ENCODE measurements at regions not wholly inside any gene's neighbourhood (a gene's known extent, or its start where the extent isn't known, plus 50 kb on each side); places are given as distances from the start of the nearest gene placed in this dataset.

DNA sequence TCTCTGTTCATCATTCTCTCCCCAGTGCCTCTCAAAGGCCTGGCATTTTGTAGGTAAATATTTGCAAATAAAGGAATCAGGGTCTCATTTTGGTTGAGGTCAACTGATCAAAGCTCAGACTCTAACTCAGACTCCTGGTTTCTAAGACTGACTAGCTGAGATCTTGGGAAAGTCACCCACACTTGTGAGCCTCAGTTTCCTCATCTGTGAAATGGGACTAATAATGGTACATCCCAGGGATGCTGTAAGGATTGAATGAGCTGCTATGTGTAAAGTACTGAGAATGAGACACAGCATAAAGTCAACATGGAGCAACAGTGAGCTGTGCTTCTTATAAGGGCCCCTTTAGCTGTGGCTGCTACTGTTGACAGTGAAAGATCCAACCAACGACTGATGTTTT, 70.6 kb upstream of the XYLT1 start:
- TF ChIP-seq, protein P1, sequence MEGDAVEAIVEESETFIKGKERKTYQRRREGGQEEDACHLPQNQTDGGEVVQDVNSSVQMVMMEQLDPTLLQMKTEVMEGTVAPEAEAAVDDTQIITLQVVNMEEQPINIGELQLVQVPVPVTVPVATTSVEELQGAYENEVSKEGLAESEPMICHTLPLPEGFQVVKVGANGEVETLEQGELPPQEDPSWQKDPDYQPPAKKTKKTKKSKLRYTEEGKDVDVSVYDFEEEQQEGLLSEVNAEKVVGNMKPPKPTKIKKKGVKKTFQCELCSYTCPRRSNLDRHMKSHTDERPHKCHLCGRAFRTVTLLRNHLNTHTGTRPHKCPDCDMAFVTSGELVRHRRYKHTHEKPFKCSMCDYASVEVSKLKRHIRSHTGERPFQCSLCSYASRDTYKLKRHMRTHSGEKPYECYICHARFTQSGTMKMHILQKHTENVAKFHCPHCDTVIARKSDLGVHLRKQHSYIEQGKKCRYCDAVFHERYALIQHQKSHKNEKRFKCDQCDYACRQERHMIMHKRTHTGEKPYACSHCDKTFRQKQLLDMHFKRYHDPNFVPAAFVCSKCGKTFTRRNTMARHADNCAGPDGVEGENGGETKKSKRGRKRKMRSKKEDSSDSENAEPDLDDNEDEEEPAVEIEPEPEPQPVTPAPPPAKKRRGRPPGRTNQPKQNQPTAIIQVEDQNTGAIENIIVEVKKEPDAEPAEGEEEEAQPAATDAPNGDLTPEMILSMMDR (IDR thresholded peaks at IDR 0.05; ENCODE audit: insufficient read depth, low read depth, low read length): no peak
- DNase-seq (ENCODE audit: low read depth): no peak
- H3K27me3 ChIP-seq (ENCODE audit: control insufficient read depth, insufficient read depth, low read length): no peaks in the 10 kb centered on the region
- ChIA-PET CTCF (interaction anchor here (1.0 to 3.2 kb wide), 3 partner anchors 15 to 39 kb away, joined by 3 to 17 read pairs (median 5); no protein-coding TSS in a partner anchor), POLR2A (no interaction called here)
- H3K36me3 ChIP-seq (ENCODE audit: control insufficient read depth, insufficient read depth, low read length): no peaks in the 10 kb centered on the region
- H3K4me3 ChIP-seq (ENCODE audit: low read depth, low read length): no peak overlapping the region

DNA sequence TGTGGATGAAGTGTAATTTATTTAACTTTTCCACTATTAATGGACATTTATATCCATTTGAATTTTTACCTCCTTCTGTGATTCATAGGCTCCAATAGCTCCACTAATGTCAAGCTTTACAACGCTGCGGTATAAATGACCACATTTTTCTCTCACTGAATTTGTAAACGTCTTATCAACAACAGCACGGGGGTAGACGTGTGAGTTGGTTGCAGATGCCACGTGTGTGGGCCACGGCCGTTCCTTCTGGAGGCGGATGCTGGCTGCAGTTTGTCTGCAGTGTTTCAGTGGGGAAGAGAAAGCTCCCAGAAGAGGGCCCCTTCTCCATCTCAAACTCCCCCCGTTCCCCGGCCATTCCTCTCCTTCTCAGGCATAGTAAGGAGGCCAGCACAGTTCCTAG, 68.2 kb upstream of the XYLT1 start:
- ChIA-PET POLR2A (interaction anchor here (0.6 kb wide), 1 partner anchor 23 kb away, joined by 21 read pairs; no protein-coding TSS in a partner anchor), CTCF (no interaction called here)
- Histone ChIP-seq H3K36me3 (ENCODE audit: control insufficient read depth, insufficient read depth, low read length) (no peaks in the 10 kb centered on the region), H3K4me3 (ENCODE audit: low read depth, low read length) (no peak overlapping the region), H3K27me3 (ENCODE audit: control insufficient read depth, insufficient read depth, low read length) (no peaks in the 10 kb centered on the region)
- no peak for DNase-seq (ENCODE audit: low read depth)
- TF ChIP-seq, protein P1 (IDR thresholded peaks at IDR 0.05; ENCODE audit: insufficient read depth, low read depth, low read length): no peak

- Histone ChIP-seq H3K27me3 (ENCODE audit: control insufficient read depth, insufficient read depth, low read length) (no peaks in the 10 kb centered on the region), H3K36me3 (ENCODE audit: control insufficient read depth, insufficient read depth, low read length) (no peaks in the 10 kb centered on the region), H3K4me3 (ENCODE audit: low read depth, low read length) (no peak overlapping the region)
- ChIA-PET POLR2A (no interaction called here), CTCF (interaction anchor here (1.0 kb wide), 1 partner anchor 24 kb away, joined by 5 read pairs; no protein-coding TSS in a partner anchor)
- DNase-seq (ENCODE audit: low read depth): no peak
- TF ChIP-seq, protein P1 (IDR thresholded peaks at IDR 0.05; ENCODE audit: insufficient read depth, low read depth, low read length): no peak
These were observed 61.7 kb upstream of the XYLT1 start for GRCh38 chr16:17532338-17532995.

DNA sequence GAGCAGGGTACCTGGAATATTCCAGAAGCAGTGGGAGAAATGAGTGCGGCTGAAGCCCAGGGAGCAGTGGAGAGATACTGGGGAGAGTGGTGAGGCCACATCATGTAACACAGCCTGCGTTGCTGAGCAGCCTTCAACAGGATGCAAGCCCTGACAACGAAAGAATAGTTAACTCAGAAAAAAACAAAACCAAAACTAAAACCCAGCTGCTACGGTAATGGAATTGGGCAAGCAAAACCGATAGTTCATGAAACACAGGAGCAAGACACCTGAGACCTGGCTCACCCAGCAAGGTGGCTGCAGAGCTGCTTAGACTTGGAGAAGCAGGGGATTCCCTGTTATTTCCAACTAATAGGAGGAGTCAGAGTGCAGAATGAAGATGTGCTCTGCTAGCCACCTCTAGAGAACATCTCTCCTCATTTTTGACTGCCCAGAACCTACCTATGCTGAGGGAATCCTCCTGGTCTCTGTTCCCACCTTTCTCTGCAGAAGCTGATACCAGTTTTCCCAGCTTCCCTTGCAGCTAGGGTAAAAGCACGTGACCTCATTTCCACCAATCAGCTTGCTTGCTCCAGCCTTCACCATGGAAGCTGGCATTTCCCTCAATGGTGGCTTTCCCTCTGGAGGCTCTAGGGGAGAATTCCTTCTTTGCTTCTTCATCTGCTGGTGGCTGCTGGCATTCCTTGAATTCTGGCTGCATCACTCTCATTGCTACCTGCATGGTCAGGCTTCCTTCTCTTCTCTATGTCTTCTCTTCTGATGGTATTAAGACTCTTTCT, 59.4 kb upstream of the XYLT1 start:
- CTCF ChIA-PET: interaction anchor here (0.6 kb wide), 1 partner anchor 22 kb away, joined by 3 read pairs; no protein-coding TSS in a partner anchor
- no peak for DNase-seq (ENCODE audit: low read depth)
- POLR2A ChIA-PET: no interaction called here
- Histone ChIP-seq H3K36me3 (ENCODE audit: control insufficient read depth, insufficient read depth, low read length) (no peaks in the 10 kb centered on the region), H3K27me3 (ENCODE audit: control insufficient read depth, insufficient read depth, low read length) (no peaks in the 10 kb centered on the region), H3K4me3 (ENCODE audit: low read depth, low read length) (no peak overlapping the region)
- TF ChIP-seq, protein P1 (IDR thresholded peaks at IDR 0.05; ENCODE audit: insufficient read depth, low read depth, low read length): no peak
